Urinary bladder (tissue), 3 donors: ENCODE measurements at regions not wholly inside any gene's neighbourhood (a gene's known extent, or its start where the extent isn't known, plus 50 kb on each side); places are given as distances from the start of the nearest gene placed in this dataset.

Experiments
- DNase-seq: peaks from one replicate; pipeline ENCODE4 v3.0.0-alpha.2; 2015; ENCODE audit errors: extremely low spot score
- H3K27ac ChIP-seq: one replicate; pipeline ENCODE4 v1.5.1; 2013; ENCODE audit warnings: low read depth, mild to moderate bottlenecking, moderate library complexity
- H3K36me3 ChIP-seq: one replicate; pipeline ENCODE4 v1.6.1; 2013; ENCODE audit warnings: mild to moderate bottlenecking, moderate library complexity; ENCODE audit not compliant: insufficient read depth
- H3K4me1 ChIP-seq: one replicate; pipeline ENCODE4 v1.6.1; 2013; ENCODE audit warnings: mild to moderate bottlenecking, moderate library complexity; ENCODE audit not compliant: insufficient read depth
- H3K4me3 ChIP-seq: one replicate; pipeline ENCODE4 v1.5.1; 2013; ENCODE audit warnings: low read depth, low read length
- WGBS: extraction: QIAGEN DNeasy Blood & Tissue Kit; methylation state at CpG from one replicate; pipeline ENCODE4 v1.1.7; 2013; 5-methylcytosine and 5-hydroxymethylcytosine counted together
- donor health status: healthy with polysubstance abuse.
- donor health status: healthy.

DNA sequence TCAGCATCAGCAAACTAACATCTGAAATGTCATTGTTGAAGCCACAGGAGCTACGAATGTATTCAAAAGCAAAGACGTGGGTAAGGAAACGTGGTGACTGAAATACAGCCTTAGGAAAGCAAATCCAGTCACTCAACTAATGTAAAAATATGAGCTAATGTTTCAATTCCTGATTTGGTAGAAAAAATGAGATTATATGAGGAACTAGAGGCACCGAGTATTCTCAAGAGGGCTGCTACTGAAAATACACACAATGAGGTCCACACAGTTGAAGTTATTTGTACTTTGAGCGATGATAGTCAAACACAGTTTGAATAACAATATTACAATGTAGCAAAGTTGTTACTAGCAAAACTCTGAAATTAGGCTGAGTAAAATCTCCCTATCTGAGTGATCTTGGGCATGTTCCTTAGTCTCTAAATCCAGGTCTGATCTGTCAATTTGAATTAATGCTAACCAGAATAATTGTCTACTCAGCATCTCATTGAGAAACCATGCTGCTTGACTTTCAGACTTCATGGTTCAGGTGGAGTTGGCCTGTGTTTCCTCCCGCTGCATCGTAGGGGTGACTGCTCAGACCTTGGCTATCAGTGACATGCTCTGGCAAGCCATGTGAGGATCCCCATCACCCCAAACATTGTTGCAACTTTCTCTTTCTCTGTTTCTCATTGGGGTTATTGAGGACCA is 467.1 kb upstream of the SOX5 start:
- no peak for DNase-seq
- H3K36me3 ChIP-seq, result no peaks in the 10 kb centered on the region
- 90% methylated on average over 7 of the region's 7 CpGs for WGBS

DNA sequence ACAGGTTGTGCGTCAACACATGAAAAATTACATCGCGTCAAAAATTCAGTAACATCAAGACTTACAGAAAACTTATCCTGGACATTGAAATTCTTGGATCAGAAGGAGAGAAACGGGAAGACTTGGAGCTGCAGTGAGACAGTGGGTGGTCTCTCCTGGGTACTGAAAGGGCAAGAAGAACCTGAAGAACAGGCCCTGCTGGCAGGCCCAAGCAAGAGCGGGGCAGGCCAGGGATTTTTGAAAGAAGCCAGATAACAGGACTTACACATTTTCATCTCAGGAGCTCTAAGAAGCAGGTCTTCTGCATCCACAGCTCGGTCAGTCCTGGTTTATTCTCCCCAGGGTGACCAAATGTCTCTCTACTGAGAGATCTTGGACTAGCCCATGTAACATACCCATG is 466.5 kb upstream of the SOX5 start:
- no peak for DNase-seq
- H3K4me3 ChIP-seq, result no peak overlapping the region
- no peak overlapping the region for H3K27ac ChIP-seq
- H3K4me1 ChIP-seq, result no peaks in the 10 kb centered on the region
- 91% methylated on average over 6 of the region's 6 CpGs for WGBS
- H3K36me3 ChIP-seq, result no peaks in the 10 kb centered on the region

More for the DNA sequence above, 467.1 kb upstream of the SOX5 start:
- Histone ChIP-seq H3K4me1 (no peaks in the 10 kb centered on the region), H3K27ac (no peak overlapping the region), H3K4me3 (no peak overlapping the region)

DNA sequence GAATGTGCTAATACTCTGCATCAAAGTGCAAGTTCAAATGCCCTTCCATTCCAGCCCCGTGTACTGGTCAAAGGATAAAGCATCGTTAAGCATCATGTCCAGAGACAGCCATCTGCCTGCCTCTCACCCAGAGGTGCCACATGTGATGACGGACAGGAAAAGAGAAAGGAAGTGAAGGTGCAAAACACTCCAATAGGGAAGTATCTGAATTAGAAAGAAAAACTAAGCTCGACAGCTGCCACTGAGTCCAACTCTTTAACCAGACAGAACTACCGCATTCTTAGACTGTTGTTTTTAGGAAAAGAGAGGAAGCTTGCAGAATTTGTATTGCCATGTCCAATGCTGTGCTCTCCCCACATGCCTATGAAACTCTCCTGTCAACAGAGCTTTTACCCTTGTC is 465.0 kb upstream of the SOX5 start:
- H3K4me1 ChIP-seq, result no peaks in the 10 kb centered on the region
- WGBS, result 63% methylated on average over 5 of the region's 5 CpGs
- H3K4me3 ChIP-seq, result no peak overlapping the region
- no peak overlapping the region for H3K27ac ChIP-seq
- H3K36me3 ChIP-seq, result no peaks in the 10 kb centered on the region
- DNase-seq, result no peak

DNA sequence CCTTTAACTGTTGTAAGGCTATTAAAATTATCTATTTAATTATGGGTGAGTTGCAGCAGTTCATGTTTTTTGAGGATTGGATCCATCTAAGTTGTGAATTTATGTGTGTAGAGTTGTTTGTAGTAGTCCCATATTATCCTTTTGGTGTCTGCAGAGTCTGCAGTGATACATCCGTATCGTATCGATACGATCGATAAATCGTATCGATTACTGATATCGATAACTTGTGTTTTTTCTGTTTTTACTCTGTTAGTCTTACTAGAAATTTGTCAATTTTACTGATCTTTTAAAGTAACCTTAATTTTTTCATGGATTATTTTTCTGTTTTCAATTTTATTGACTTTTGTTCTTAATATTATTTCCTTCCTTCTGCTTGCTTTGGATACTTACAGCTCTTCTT is 462.5 kb upstream of the SOX5 start:
- Histone ChIP-seq H3K36me3 (no peaks in the 10 kb centered on the region), H3K4me3 (no peak overlapping the region), H3K27ac (no peak overlapping the region), H3K4me1 (no peaks in the 10 kb centered on the region)
- 98% methylated on average over 8 of the region's 8 CpGs for WGBS
- DNase-seq, result no peak

DNA sequence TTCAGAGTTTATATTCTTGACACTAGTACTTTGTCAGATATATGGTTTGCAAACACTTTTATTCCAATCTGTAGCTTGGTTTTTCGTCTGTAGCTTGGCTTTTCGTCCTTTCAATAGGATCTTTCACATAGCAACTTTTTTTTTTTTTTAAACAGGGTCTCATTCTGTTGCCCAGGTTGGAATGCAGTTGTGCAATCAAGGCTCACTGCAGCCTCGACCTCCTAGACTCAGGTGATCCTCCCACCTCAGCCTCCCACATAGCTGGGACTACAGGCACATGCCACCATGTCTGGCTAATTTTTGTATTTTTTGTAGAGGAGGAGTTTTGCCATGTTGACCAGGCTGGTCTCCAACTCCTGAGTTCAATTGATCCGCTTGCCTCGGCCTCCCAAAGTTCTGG is 460.4 kb upstream of the SOX5 start:
- Histone ChIP-seq H3K27ac (no peak overlapping the region), H3K4me3 (no peak overlapping the region), H3K4me1 (no peaks in the 10 kb centered on the region), H3K36me3 (no peaks in the 10 kb centered on the region)
- 93% methylated on average over 5 of the region's 5 CpGs for WGBS
- DNase-seq, result no peak

DNA sequence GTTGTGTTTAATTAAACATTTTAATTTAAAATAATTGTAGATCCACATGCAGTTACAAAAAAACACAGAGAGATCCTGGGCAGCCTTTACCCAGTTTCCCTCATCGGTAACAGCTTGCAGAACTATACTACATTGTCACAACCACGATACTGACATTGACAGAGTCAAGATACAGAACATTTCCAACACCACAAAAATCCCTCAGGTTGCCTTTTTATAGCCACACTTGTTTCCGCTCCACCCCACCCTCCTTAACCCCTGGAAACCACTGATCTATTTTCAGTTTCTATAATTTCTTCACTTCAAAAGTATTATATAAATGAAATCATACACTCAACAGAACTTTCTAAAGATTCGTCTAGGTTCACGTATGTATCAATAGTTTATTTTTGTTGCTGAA is 458.8 kb upstream of the SOX5 start:
- no peak overlapping the region for H3K27ac ChIP-seq
- WGBS, result 82% methylated on average over 5 of the region's 5 CpGs
- no peak overlapping the region for H3K4me3 ChIP-seq
- H3K4me1 ChIP-seq, result peaks cover 2% of the 10 kb centered on the region
- no peaks in the 10 kb centered on the region for H3K36me3 ChIP-seq
- DNase-seq, result no peak

DNA sequence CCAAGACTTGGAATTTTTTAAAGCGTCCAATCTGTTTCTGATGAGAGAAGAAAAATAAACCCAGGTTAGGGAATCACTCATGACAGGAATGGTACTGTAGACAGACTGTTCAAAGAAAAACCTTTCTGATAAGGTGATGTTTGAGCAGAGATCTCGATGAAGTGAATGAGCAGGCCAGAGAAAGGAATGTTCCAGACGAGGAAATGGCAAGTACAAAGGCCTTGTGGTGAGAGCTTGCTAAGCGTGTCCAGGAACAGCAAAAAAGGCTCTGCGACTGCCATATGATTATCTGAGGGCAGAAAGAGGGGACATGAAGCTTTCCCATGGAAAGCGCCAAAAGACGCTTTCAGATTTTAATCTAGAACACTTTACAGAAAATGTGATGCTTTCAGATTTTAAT is 458.4 kb upstream of the SOX5 start:
- peaks cover 2% of the 10 kb centered on the region for H3K4me1 ChIP-seq
- DNase-seq, result no peak
- 85% methylated on average over 7 of the region's 7 CpGs for WGBS
- no peak overlapping the region for H3K27ac ChIP-seq
- no peak overlapping the region for H3K4me3 ChIP-seq
- no peaks in the 10 kb centered on the region for H3K36me3 ChIP-seq

DNA sequence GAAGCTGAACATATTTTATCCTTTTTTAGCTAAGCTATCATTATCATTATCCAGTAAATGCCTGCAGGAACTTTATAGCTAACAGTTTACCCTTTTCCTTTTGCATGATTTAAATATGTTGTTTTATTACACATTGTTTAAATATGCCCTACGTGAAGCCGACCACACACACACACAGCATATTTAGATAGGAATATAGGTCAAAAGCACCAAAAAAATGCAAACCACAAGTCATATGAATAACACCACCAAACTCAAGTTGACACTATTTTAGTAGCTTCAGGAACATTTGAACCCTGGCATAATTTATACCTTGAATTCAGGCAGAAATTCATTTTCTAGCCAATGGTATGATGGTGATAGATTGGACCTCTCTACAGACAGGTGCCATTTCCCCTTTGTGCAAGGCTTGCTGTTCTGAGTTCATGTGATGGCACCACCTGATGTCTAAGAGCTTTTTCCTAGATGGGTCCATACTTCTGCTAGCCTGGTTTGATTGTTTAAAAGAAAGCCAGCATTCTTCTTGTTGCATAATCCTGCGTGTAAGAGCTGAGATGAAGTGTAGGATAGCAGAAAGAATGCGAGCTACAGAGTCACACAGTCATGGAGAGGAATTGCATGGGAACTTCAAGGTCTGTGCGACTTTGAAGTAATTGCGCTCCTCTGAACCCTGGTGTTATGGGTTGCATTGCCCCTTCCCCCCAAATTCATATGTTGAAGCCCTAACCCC is 454.8 kb upstream of the SOX5 start:
- Histone ChIP-seq H3K36me3 (no peaks in the 10 kb centered on the region), H3K27ac (no peak overlapping the region), H3K4me3 (no peak overlapping the region), H3K4me1 (peaks cover 2% of the 10 kb centered on the region)
- no peak for DNase-seq
- WGBS, result 63% methylated on average over 6 of the region's 6 CpGs

DNA sequence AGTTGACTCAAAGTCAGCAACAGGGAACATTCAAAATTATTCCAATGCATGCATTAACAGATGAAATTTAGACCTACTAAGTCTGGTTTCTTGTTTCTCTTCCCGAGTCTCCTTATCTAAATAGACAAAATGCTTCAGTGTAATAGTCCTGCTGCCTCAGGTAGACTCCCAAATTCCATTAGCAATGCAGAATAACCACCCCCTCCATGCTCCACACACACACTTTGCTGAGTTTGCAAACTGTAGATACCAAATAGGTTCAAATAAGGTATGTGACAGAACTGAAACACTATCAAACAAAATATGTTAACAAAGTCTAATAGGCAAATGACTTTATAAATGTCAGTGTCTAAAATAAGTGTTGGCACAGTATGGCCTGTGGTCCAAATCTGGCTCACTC is 451.1 kb upstream of the SOX5 start:
- Histone ChIP-seq H3K4me3 (no peak overlapping the region), H3K27ac (no peak overlapping the region), H3K4me1 (peaks cover 2% of the 10 kb centered on the region), H3K36me3 (no peaks in the 10 kb centered on the region)
- DNase-seq, result no peak
- 82% methylated on average over 1 of the region's 1 CpG for WGBS

DNA sequence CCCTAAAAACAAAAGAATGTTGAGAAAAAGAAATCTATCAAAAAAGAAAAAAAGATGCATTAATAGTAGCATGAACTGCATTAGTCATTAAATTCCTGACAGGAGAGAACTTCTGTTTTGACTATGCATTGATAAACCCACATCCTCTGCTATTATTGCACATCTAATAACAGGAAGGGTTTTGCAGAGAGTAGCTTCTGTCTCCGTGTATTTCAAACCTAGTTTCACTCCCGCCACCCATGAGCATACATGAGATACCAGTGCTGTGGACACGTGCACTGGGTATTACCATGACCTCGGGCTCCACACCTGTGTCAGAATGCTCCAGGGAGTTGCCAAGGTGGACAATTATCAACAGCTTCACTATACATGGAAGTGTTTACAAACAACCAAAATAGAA is 449.1 kb upstream of the SOX5 start:
- Histone ChIP-seq H3K4me1 (no peaks in the 10 kb centered on the region), H3K4me3 (no peak overlapping the region), H3K27ac (no peak overlapping the region), H3K36me3 (no peaks in the 10 kb centered on the region)
- DNase-seq, result no peak
- WGBS, result 90% methylated on average over 4 of the region's 4 CpGs

DNA sequence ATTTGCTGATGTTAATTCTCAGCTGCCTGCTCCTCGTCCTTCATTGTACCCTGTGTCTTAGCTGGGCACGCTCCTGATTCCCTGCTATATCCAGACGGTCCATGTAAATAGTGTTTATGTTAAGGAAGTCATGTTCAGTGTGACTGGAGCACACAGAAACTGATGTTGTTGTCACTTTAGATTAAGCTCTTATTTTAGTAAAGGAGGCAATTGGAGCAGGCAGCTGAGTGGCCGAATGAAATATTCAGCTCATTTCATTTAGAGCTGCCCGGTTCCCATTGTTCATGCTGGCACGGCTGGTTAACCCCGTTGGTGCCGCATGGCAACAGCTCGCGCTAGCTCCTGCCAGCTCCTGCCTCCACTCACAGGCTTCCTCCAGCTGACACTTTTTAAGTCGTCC is 446.8 kb upstream of the SOX5 start:
- Histone ChIP-seq H3K27ac (no peak overlapping the region), H3K36me3 (no peaks in the 10 kb centered on the region), H3K4me1 (no peaks in the 10 kb centered on the region), H3K4me3 (no peak overlapping the region)
- no peak for DNase-seq
- 48% methylated on average over 11 of the region's 11 CpGs for WGBS

DNA sequence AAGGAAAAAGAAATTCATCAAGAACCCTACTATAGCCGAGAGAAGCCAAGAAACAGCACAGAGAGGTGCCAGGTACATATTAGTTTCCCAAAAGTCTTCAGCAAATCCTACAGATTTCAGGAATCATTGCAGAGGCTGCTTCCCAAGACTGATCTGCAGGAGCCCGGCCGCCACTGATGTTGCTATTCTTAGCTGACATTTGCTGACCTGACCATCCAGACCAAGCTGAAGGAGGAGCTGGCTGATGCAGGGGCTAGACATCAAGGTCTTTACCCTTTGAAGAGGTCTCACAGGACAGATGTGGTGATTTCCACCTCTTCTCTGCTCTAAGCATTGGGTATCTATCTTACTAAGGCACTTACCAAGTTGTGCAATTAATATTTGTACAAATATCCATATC is 444.8 kb upstream of the SOX5 start:
- WGBS, result 93% methylated on average over 3 of the region's 3 CpGs
- Histone ChIP-seq H3K4me3 (no peak overlapping the region), H3K4me1 (no peaks in the 10 kb centered on the region), H3K36me3 (no peaks in the 10 kb centered on the region), H3K27ac (no peak overlapping the region)
- DNase-seq, result no peak

DNA sequence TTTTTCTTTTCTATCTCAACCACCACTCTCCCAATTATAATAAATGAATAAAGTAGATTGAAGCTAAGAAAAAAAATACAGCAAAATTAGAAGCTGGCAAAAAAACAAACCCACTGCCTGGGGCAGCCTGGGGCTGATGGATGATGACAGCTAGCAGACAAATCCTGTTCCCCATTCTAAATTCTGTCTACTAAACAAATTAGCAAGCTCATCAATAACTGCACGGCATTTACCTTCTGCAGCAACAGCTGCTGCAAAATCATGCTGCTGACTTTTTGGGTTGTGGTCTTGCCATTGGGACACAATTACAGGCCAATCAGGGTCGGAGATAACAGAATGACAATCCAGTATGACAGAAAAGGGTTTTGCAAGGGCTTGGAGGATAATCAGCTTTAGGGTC is 443.6 kb upstream of the SOX5 start:
- no peak overlapping the region for H3K27ac ChIP-seq
- no peaks in the 10 kb centered on the region for H3K4me1 ChIP-seq
- no peak for DNase-seq
- WGBS, result 90% methylated on average over 2 of the region's 2 CpGs
- no peaks in the 10 kb centered on the region for H3K36me3 ChIP-seq
- H3K4me3 ChIP-seq, result no peak overlapping the region

DNA sequence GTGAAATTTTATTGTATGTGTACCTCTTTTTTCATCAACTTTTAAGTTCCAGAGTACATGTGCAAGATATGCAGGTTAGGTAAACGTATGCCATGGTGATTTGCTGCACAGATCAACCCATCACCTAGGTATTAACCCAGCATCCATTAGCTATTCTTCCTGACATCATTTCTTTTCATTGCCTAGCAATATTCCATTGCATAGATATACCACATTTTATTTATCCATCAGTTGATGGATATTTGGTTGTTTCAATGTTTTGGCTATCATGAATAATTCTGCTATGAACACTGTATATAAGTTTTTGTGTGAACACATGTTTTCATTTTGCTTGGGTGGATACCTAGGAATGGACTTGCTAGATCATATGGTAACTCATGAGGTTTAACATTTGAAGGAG is 439.9 kb upstream of the SOX5 start:
- Histone ChIP-seq H3K36me3 (no peaks in the 10 kb centered on the region), H3K4me3 (no peak overlapping the region), H3K4me1 (no peaks in the 10 kb centered on the region), H3K27ac (no peak overlapping the region)
- 89% methylated on average over 1 of the region's 1 CpG for WGBS
- DNase-seq, result no peak
